ENCODE measurements at regions not wholly inside any gene's neighbourhood (a gene's known extent, or its start where the extent isn't known, plus 50 kb on each side); places are given as distances from the start of the nearest gene placed in this dataset.

- TF ChIP-seq, protein P1, sequence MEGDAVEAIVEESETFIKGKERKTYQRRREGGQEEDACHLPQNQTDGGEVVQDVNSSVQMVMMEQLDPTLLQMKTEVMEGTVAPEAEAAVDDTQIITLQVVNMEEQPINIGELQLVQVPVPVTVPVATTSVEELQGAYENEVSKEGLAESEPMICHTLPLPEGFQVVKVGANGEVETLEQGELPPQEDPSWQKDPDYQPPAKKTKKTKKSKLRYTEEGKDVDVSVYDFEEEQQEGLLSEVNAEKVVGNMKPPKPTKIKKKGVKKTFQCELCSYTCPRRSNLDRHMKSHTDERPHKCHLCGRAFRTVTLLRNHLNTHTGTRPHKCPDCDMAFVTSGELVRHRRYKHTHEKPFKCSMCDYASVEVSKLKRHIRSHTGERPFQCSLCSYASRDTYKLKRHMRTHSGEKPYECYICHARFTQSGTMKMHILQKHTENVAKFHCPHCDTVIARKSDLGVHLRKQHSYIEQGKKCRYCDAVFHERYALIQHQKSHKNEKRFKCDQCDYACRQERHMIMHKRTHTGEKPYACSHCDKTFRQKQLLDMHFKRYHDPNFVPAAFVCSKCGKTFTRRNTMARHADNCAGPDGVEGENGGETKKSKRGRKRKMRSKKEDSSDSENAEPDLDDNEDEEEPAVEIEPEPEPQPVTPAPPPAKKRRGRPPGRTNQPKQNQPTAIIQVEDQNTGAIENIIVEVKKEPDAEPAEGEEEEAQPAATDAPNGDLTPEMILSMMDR (IDR thresholded peaks at IDR 0.05), result no peak
- TF ChIP-seq POLR2A (IDR thresholded peaks at IDR 0.05), result no peak
Measured at GRCh38 chr7:142689439-142690120, 59.7 kb upstream of the PRSS1 start.

All from testis (tissue), 2 donors.